MM.1S (cell line): ENCODE measurements at regions not wholly inside any gene's neighbourhood (a gene's known extent, or its start where the extent isn't known, plus 50 kb on each side); places are given as distances from the start of the nearest gene placed in this dataset.

Source experiments
- CTCF ChIP-seq: fragments of 300-600 bp; sonication (generic); IDR thresholded peaks from 2 replicates; pipeline ENCODE4 v1.5.1; 2016; ENCODE audit warnings: antibody characterized with exemption, low read length, mixed read lengths
- EZH2 ChIP-seq: fragments of 300-600 bp; sonication (generic); optimal IDR thresholded peaks from 2 replicates; pipeline ENCODE3; 2017; ENCODE audit warnings: low read depth, mild to moderate bottlenecking, antibody characterized with exemption, low read length, mixed read lengths

GRCh38 chr18:25915907-25916306, 174.5 kb downstream of the SS18 start:
- TF ChIP-seq CTCF: peak; percentile 36
- no peak for TF ChIP-seq EZH2
